Thyroid gland (tissue), 4 donors: ENCODE measurements at regions not wholly inside any gene's neighbourhood (a gene's known extent, or its start where the extent isn't known, plus 50 kb on each side); places are given as distances from the start of the nearest gene placed in this dataset.

ENCODE experiments used
- DNase-seq, 2 donors: peaks; one replicate each; pipeline ENCODE4 v3.0.0-alpha.2; 2019
- H3K27ac ChIP-seq, 3 donors: fragments of 200-600 bp; sonication (generic); 1 replicate in 2 of 3; 2 replicates in 1 of 3; pipeline ENCODE4 v1.5.1; 2016 to 2019; ENCODE audit warnings: mild to moderate bottlenecking in 1 of 3, moderate library complexity in 1 of 3
- H3K27me3 ChIP-seq: fragments of 200-600 bp; sonication (generic); one replicate; pipeline ENCODE4 v1.5.1; 2019
- H3K36me3 ChIP-seq, 2 donors: fragments of 200-600 bp; sonication (generic); one replicate each; pipeline ENCODE4 v1.5.1; 2016 to 2019
- H3K4me1 ChIP-seq, 2 donors: fragments of 200-600 bp; sonication (generic); one replicate each; pipeline ENCODE4 v1.5.1; 2017 to 2019
- H3K4me3 ChIP-seq, 3 donors: fragments of 200-600 bp; sonication (generic); replicated peaks in 1 of 3; 1 replicate in 2 of 3; 2 replicates in 1 of 3; pipeline ENCODE4 v1.5.1; 2016; ENCODE audit warnings: mild to moderate bottlenecking in 1 of 3
- H3K9me3 ChIP-seq: fragments of 200-600 bp; sonication (generic); one replicate; pipeline ENCODE4 v1.5.1; 2017
- CTCF ChIP-seq, 6 experiments: fragments of 200-600 bp in 3 of 6; fragments of 450-650 bp in 3 of 6; sonication (generic) in 3 of 6; IDR thresholded peaks; one replicate each; pipeline ENCODE4 v1.5.1; 2016 to 2019; ENCODE audit warnings: antibody characterized with exemption in 6 of 6, mild to moderate bottlenecking in 2 of 6, inconsistent platforms in 1 of 6, moderate library complexity in 1 of 6
- POLR2A ChIP-seq, 2 donors: fragments of 450-650 bp; IDR thresholded peaks; one replicate each; pipeline ENCODE4 v1.6.1; 2017; ENCODE audit warnings: antibody characterized with exemption in 2 of 2, mild to moderate bottlenecking in 2 of 2, moderate library complexity in 1 of 2
- WGBS, 2 donors: methylation state at CpG; one replicate each; pipeline ENCODE4 v1.1.5; 2017; 5-methylcytosine and 5-hydroxymethylcytosine counted together
- intact Hi-C: fragments of 100-400 bp; cut with DNase I; formaldehyde crosslinking; loops from one replicate; pipeline ENCODE4 v1.15.1; 2023

GRCh38 chr3:139286825-139287224 is 57.0 kb upstream of the MRPS22 start:
- TF ChIP-seq POLR2A (IDR thresholded peaks at IDR 0.05) (no peak), CTCF (IDR thresholded peaks at IDR 0.05) (no peak)
- DNase-seq: peak; percentile 71 to 77
- WGBS, 2 donors: 36 to 50% methylated on average over 7 of the region's 7 CpGs
- intact Hi-C loops: no loop called here
- Histone ChIP-seq H3K27ac (peak overlapping the region in 1 of 3 donors; percentile 5), H3K9me3 (no peaks in the 10 kb centered on the region), H3K27me3 (no peaks in the 10 kb centered on the region), H3K4me1 (peaks cover 15 to 25% of the 10 kb centered on the region in 2 donors), H3K36me3 (no peaks in the 10 kb centered on the region), H3K4me3 (no peak overlapping the region)

GRCh38 chr3:139287557-139287956 is 56.3 kb upstream of the MRPS22 start:
- no peak for DNase-seq
- whole genome bisulfite sequencing, 2 donors: 88 to 95% methylated on average over 4 of the region's 4 CpGs
- TF ChIP-seq POLR2A (IDR thresholded peaks at IDR 0.05) (no peak), CTCF (IDR thresholded peaks at IDR 0.05) (no peak)
- Histone ChIP-seq H3K27ac (no peak overlapping the region), H3K36me3 (no peaks in the 10 kb centered on the region), H3K27me3 (no peaks in the 10 kb centered on the region), H3K4me1 (peaks cover 15 to 25% of the 10 kb centered on the region in 2 donors), H3K4me3 (no peak overlapping the region), H3K9me3 (no peaks in the 10 kb centered on the region)
- intact Hi-C loops: no loop called here

- Histone ChIP-seq H3K27me3 (no peaks in the 10 kb centered on the region), H3K4me1 (peaks cover 15 to 25% of the 10 kb centered on the region in 2 donors), H3K27ac (no peak overlapping the region), H3K4me3 (no peak overlapping the region), H3K9me3 (no peaks in the 10 kb centered on the region), H3K36me3 (no peaks in the 10 kb centered on the region)
- no peak for TF ChIP-seq CTCF (IDR thresholded peaks at IDR 0.05)
- no peak for TF ChIP-seq POLR2A (IDR thresholded peaks at IDR 0.05)
- no peak for DNase-seq
- WGBS, 2 donors: 59 to 80% methylated on average over 2 to 4 of the region's 8 CpGs
- intact Hi-C loops: no loop called here
These were observed 55.5 kb upstream of the MRPS22 start for GRCh38 chr3:139288266-139288821.

- peaks cover 15 to 25% of the 10 kb centered on the region in 2 donors for H3K4me1 ChIP-seq
- DNase-seq: no peak
- no peaks in the 10 kb centered on the region for H3K36me3 ChIP-seq
- no peak overlapping the region for H3K27ac ChIP-seq
- intact Hi-C loops: no loop called here
- H3K27me3 ChIP-seq: no peaks in the 10 kb centered on the region
- no peak overlapping the region for H3K4me3 ChIP-seq
- WGBS, 2 donors: 72 to 76% methylated on average over 4 to 5 of the region's 6 CpGs
- H3K9me3 ChIP-seq: no peaks in the 10 kb centered on the region
- TF ChIP-seq CTCF (IDR thresholded peaks at IDR 0.05): no peak
- TF ChIP-seq POLR2A (IDR thresholded peaks at IDR 0.05): no peak
These were observed 53.8 kb upstream of the MRPS22 start for GRCh38 chr3:139289860-139290524.

- no peaks in the 10 kb centered on the region for H3K27me3 ChIP-seq
- no peak overlapping the region for H3K4me3 ChIP-seq
- no peak for DNase-seq
- peaks cover 9 to 20% of the 10 kb centered on the region in 2 donors for H3K4me1 ChIP-seq
- H3K27ac ChIP-seq: no peak overlapping the region
- WGBS, 2 donors: 87 to 90% methylated on average over 4 of the region's 4 CpGs
- no peak for TF ChIP-seq CTCF (IDR thresholded peaks at IDR 0.05)
- no peak for TF ChIP-seq POLR2A (IDR thresholded peaks at IDR 0.05)
- H3K9me3 ChIP-seq: no peaks in the 10 kb centered on the region
- no peaks in the 10 kb centered on the region for H3K36me3 ChIP-seq
- intact Hi-C loops: no loop called here
These were observed 52.4 kb upstream of the MRPS22 start for GRCh38 chr3:139291276-139292051.
